ENCODE measurements at regions not wholly inside any gene's neighbourhood (a gene's known extent, or its start where the extent isn't known, plus 50 kb on each side); places are given as distances from the start of the nearest gene placed in this dataset.

GRCh38 chr10:130638991-130639390, 502.8 kb downstream of the GLRX3 start:
- in situ Hi-C loops (cut with HindIII; ENCODE audit: low sequenced_read_pairs), result no loop called here
- no peak for DNase-seq (ENCODE audit: low read depth, low spot score)
- TF ChIP-seq, protein P1, sequence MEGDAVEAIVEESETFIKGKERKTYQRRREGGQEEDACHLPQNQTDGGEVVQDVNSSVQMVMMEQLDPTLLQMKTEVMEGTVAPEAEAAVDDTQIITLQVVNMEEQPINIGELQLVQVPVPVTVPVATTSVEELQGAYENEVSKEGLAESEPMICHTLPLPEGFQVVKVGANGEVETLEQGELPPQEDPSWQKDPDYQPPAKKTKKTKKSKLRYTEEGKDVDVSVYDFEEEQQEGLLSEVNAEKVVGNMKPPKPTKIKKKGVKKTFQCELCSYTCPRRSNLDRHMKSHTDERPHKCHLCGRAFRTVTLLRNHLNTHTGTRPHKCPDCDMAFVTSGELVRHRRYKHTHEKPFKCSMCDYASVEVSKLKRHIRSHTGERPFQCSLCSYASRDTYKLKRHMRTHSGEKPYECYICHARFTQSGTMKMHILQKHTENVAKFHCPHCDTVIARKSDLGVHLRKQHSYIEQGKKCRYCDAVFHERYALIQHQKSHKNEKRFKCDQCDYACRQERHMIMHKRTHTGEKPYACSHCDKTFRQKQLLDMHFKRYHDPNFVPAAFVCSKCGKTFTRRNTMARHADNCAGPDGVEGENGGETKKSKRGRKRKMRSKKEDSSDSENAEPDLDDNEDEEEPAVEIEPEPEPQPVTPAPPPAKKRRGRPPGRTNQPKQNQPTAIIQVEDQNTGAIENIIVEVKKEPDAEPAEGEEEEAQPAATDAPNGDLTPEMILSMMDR (IDR thresholded peaks at IDR 0.05; ENCODE audit: low read depth, low read length), result no peak
- H3K4me3 ChIP-seq (ENCODE audit: low read depth, low read length), result no peak overlapping the region

DNA sequence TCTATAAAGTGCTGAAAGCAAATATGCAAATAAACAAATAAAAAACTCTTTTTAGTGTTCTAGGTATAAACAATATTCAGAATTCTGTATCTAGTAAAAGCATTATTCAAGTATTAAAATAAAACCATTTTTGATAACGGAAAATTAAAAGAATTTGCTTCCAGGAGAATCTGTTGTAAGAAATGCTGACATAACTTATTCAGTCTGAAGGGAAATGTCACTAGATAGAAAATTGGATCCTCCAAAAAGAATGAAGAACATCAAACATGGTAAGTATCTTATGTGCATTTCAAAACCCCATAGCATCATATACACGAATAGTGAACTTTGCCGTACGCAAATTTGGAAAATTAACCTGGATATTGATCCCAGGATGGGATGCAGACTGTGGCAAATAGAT, 506.7 kb downstream of the GLRX3 start:
- TF ChIP-seq, protein P1 (IDR thresholded peaks at IDR 0.05; ENCODE audit: low read depth, low read length), result no peak
- DNase-seq (ENCODE audit: low read depth, low spot score), result no peak
- in situ Hi-C loops (cut with HindIII; ENCODE audit: low sequenced_read_pairs), result no loop called here
- no peak overlapping the region for H3K4me3 ChIP-seq (ENCODE audit: low read depth, low read length)

DNA sequence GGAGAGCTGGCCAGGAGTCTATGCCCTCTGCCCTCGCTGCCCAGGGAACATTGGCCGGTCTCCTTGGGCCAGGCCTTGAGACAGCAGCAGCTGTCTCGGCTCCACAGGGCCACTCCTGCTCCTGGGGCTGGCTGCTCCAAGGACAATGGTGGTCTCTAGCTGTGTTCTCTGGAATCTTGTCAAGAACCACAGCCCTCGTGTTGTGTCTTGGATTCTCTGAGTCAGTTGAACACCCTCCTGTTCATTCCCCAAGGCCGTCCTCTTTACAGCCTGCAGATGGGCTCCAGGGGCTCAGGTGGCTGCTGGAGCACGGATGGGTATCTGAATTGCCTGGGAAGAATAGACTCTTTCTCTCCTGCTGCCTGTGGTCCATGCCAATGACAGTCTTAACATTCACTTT, 511.1 kb downstream of the GLRX3 start:
- TF ChIP-seq, protein P1 (IDR thresholded peaks at IDR 0.05; ENCODE audit: low read depth, low read length), result no peak
- in situ Hi-C loops (cut with HindIII; ENCODE audit: low sequenced_read_pairs), result no loop called here
- no peak for DNase-seq (ENCODE audit: low read depth, low spot score)
- no peak overlapping the region for H3K4me3 ChIP-seq (ENCODE audit: low read depth, low read length)

DNA sequence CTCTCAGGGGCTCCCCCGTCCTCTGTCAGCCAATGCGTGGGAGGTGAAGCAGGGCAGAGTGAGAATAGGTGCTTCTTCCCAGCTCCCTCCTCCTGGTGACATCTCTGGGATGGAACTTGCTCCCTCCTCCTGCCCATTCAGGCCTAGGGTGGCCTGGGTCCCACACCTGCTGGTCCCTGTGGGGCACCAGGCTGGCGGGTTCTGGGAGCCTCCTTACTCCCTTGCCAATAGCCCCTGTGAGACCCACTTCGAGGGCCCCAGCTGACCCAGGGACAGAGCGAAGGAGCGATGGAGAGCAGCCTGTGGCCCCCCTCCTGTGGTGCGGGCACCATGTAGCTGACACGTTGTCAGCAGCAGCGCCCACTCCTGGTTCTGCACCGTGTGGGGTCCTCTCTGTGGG, 512.6 kb downstream of the GLRX3 start:
- in situ Hi-C loops (cut with HindIII; ENCODE audit: low sequenced_read_pairs), result no loop called here
- H3K4me3 ChIP-seq (ENCODE audit: low read depth, low read length), result no peak overlapping the region
- no peak for DNase-seq (ENCODE audit: low read depth, low spot score)
- TF ChIP-seq, protein P1 (IDR thresholded peaks at IDR 0.05; ENCODE audit: low read depth, low read length), result no peak

- no peak for DNase-seq (ENCODE audit: low read depth, low spot score)
- in situ Hi-C loops (cut with HindIII; ENCODE audit: low sequenced_read_pairs), result no loop called here
- TF ChIP-seq, protein P1 (IDR thresholded peaks at IDR 0.05; ENCODE audit: low read depth, low read length), result no peak
- H3K4me3 ChIP-seq (ENCODE audit: low read depth, low read length), result no peak overlapping the region
Observed at GRCh38 chr10:130652544-130652943, 516.4 kb downstream of the GLRX3 start.

DNA sequence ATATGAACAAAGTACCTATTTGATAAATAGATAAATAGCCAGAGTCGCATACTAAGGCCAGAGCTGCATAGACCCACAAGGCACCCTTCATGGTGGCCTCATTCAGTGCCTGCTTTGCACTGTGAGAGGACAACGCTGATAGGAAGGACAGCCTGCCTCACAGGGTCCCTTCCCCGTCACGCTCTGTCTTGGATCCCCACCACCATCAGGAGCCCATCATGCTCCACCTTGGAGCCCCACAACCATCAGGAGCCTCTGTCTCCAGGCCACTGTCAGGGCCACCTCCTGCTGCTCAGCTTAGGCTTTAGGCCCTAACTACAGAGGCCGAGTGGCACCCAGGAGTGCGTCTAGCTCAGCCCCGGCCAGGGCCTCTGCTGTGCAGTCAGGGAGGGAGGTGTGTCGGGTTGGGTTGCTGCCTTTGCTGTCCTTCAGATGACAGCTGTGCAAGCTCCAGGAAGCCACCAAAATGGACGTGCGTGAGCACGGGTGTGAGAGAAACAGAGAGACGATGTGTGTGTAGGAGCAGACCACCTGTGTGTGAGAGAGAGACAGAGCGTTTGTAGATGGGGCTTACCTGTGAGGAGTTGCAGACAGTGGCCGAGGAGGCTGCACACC, 516.9 kb downstream of the GLRX3 start:
- TF ChIP-seq, protein P1 (IDR thresholded peaks at IDR 0.05; ENCODE audit: low read depth, low read length), result no peak
- no peak overlapping the region for H3K4me3 ChIP-seq (ENCODE audit: low read depth, low read length)
- no peak for DNase-seq (ENCODE audit: low read depth, low spot score)
- in situ Hi-C loops (cut with HindIII; ENCODE audit: low sequenced_read_pairs), result no loop called here
